Astrocyte of the spinal cord (primary cell): ENCODE measurements at regions not wholly inside any gene's neighbourhood (a gene's known extent, or its start where the extent isn't known, plus 50 kb on each side); places are given as distances from the start of the nearest gene placed in this dataset.
"Not testable (repeated sequence)": the region's sequence is repeated elsewhere in the genome, so short reads cannot be mapped to it uniquely, and the experiment has no call there.

ENCODE experiments used
- DNase-seq: peaks from one replicate; pipeline ENCODE4 v3.0.0; 2011; ENCODE audit warnings: low read depth, low spot score
- H3K4me3 ChIP-seq: 2 replicates; pipeline ENCODE4 v1.5.1; 2011; ENCODE audit warnings: low read depth, mild to moderate bottlenecking, low read length, moderate library complexity
- CTCF ChIP-seq: IDR thresholded peaks from 2 replicates; pipeline ENCODE4 v1.5.1; 2012; ENCODE audit warnings: low read depth, mild to moderate bottlenecking, low read length, inconsistent platforms
- in situ Hi-C: cut with HindIII; loops from 2 replicates; pipeline ENCODE4 v1.10.0; 2017; ENCODE audit warnings: low sequenced_read_pairs

- no peak for TF ChIP-seq CTCF
- in situ Hi-C loops: no loop called here
- DNase-seq: no peak
- H3K4me3 ChIP-seq: no peak overlapping the region
These were observed 182.6 kb downstream of the ANKRD30B start for GRCh38 chr18:14930576-14930975.

- TF ChIP-seq CTCF: no peak
- in situ Hi-C loops: no loop called here
- H3K4me3 ChIP-seq: no peak overlapping the region
- DNase-seq: no peak
These were observed 185.3 kb downstream of the ANKRD30B start for GRCh38 chr18:14933049-14933851.

GRCh38 chr18:14933964-14934363 is 186.0 kb downstream of the ANKRD30B start:
- in situ Hi-C loops: no loop called here
- no peak for DNase-seq
- H3K4me3 ChIP-seq: no peak overlapping the region
- no peak for TF ChIP-seq CTCF

GRCh38 chr18:14935210-14935609 is 187.2 kb downstream of the ANKRD30B start:
- no peak for DNase-seq
- H3K4me3 ChIP-seq: no peak overlapping the region
- in situ Hi-C loops: no loop called here
- TF ChIP-seq CTCF: no peak

- TF ChIP-seq CTCF: no peak
- DNase-seq: no peak
- H3K4me3 ChIP-seq: no peak overlapping the region
- in situ Hi-C loops: no loop called here
These were observed 188.3 kb downstream of the ANKRD30B start for GRCh38 chr18:14936313-14936712.

- no peak overlapping the region for H3K4me3 ChIP-seq
- TF ChIP-seq CTCF: no peak
- no peak for DNase-seq
- in situ Hi-C loops: no loop called here
These were observed 189.3 kb downstream of the ANKRD30B start for GRCh38 chr18:14937271-14937670.

GRCh38 chr18:14939141-14939540 is 191.2 kb downstream of the ANKRD30B start:
- DNase-seq: no peak
- TF ChIP-seq CTCF: no peak
- no peak overlapping the region for H3K4me3 ChIP-seq
- in situ Hi-C loops: no loop called here

GRCh38 chr18:14940106-14940505 is 192.1 kb downstream of the ANKRD30B start:
- H3K4me3 ChIP-seq, DNase-seq, in situ Hi-C loops: not testable (repeated sequence)
